Iris pigment epithelial cell (primary cell): ENCODE measurements at regions not wholly inside any gene's neighbourhood (a gene's known extent, or its start where the extent isn't known, plus 50 kb on each side); places are given as distances from the start of the nearest gene placed in this dataset.

Experiments used
- DNase-seq: peaks from one replicate; pipeline ENCODE4 v3.0.0-alpha.2; 2011; ENCODE audit warnings: low read depth

- DNase-seq = no peak
These were observed 54.0 kb upstream of the BBX start for GRCh38 chr3:107468782-107469181.

- DNase-seq = peak; percentile 19
These were observed 52.3 kb upstream of the BBX start for GRCh38 chr3:107470496-107470895.
